HCT116 (cell line): ENCODE measurements at regions not wholly inside any gene's neighbourhood (a gene's known extent, or its start where the extent isn't known, plus 50 kb on each side); places are given as distances from the start of the nearest gene placed in this dataset.

Experiments
- ATF3 ChIP-seq: IDR thresholded peaks from 2 replicates; pipeline ENCODE4 v1.6.1; 2012
- CEBPB ChIP-seq: IDR thresholded peaks from 2 replicates; pipeline ENCODE4 v1.6.1; 2012; ENCODE audit warnings: low read depth
- CTCF ChIP-seq, 3 experiments: fragments of 200-600 bp in 1 of 3; sonication (generic) in 1 of 3; IDR thresholded peaks in 2 of 3; conservative IDR thresholded peaks in 1 of 3; 2 replicates each; pipeline ENCODE4 v1.5.1; 2012 to 2017; ENCODE audit warnings: low read depth in 2 of 3, low read length in 2 of 3, antibody characterized with exemption in 1 of 3, borderline replicate concordance in 1 of 3, control low read depth in 1 of 3, mild to moderate bottlenecking in 1 of 3, mixed read lengths in 1 of 3, mixed run types in 1 of 3, moderate library complexity in 1 of 3; ENCODE audit not compliant: insufficient read depth in 1 of 3
- EGR1 ChIP-seq: IDR thresholded peaks from 2 replicates; pipeline ENCODE4 v1.6.1; 2012; ENCODE audit warnings: low read depth
- REST ChIP-seq: IDR thresholded peaks from 2 replicates; pipeline ENCODE4 v1.6.1; 2012; ENCODE audit warnings: low read depth
- SIN3A ChIP-seq: IDR thresholded peaks from 2 replicates; pipeline ENCODE4 v1.6.1; 2012; ENCODE audit warnings: low read depth

- no peak for TF ChIP-seq CEBPB
- no peak for TF ChIP-seq ATF3
- TF ChIP-seq CTCF (IDR thresholded peaks at IDR 0.05 in 2 of 3, conservative IDR thresholded peaks at IDR 0.05 in 1 of 3; ENCODE audit: borderline replicate concordance in 1 of 3, insufficient read depth in 1 of 3, low read depth in 2 of 3, low read length in 2 of 3), result no peak
- TF ChIP-seq EGR1, result no peak
- no peak for TF ChIP-seq REST
- no peak for TF ChIP-seq SIN3A
Measured at GRCh38 chr1:58983162-58983561, 199.3 kb upstream of the JUN start.
